ENCODE measurements at regions not wholly inside any gene's neighbourhood (a gene's known extent, or its start where the extent isn't known, plus 50 kb on each side); places are given as distances from the start of the nearest gene placed in this dataset.

DNA sequence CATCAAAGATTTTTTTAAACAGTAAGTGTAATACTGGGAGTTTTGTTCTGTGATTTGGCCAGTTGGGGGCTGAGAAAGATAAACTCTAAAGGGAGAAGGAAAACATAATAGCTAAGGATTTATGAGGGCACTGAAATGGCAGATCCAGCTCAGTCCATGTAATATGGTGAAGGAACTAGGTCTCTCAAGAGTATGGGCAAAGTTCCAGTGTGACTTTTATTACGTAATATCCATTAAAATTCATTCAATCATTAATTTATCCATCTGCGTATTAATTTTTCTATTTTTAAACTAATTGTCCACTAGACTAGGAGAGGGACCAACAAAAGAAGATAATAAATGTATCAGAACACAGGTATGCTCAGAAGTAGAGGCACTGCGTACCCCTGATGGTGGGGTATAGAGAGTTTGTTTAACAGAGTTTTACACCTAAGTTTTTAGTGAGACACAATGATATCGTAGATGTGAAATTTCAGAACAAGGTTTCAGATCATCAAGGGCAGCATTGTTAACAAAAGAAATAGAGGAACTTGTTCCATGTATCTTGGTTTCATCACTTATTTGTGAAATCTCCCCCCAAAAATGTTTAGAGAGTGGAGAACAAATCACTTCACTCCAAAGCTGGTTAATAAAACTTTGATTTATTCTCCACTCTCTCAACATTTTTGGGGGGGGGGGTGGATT lies 351.1 kb downstream of the GRXCR1 start:
- TF ChIP-seq, protein P1, sequence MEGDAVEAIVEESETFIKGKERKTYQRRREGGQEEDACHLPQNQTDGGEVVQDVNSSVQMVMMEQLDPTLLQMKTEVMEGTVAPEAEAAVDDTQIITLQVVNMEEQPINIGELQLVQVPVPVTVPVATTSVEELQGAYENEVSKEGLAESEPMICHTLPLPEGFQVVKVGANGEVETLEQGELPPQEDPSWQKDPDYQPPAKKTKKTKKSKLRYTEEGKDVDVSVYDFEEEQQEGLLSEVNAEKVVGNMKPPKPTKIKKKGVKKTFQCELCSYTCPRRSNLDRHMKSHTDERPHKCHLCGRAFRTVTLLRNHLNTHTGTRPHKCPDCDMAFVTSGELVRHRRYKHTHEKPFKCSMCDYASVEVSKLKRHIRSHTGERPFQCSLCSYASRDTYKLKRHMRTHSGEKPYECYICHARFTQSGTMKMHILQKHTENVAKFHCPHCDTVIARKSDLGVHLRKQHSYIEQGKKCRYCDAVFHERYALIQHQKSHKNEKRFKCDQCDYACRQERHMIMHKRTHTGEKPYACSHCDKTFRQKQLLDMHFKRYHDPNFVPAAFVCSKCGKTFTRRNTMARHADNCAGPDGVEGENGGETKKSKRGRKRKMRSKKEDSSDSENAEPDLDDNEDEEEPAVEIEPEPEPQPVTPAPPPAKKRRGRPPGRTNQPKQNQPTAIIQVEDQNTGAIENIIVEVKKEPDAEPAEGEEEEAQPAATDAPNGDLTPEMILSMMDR (IDR thresholded peaks at IDR 0.05): no peak
- no peak for TF ChIP-seq POLR2A (IDR thresholded peaks at IDR 0.05)
